SW 1271 (cell line): ENCODE measurements at regions not wholly inside any gene's neighbourhood (a gene's known extent, or its start where the extent isn't known, plus 50 kb on each side); places are given as distances from the start of the nearest gene placed in this dataset.

Source experiments
- DNase-seq, 2 experiments: peaks; one replicate each; lab custom pipeline; 2025; lab: John Stamatoyannopoulos, UW

- DNase-seq, result no peak
Measured at GRCh38 chr12:65517656-65518210, 239.2 kb downstream of the MSRB3 start.

- no peak for DNase-seq
Measured at GRCh38 chr12:65518771-65519170, 240.3 kb downstream of the MSRB3 start.

GRCh38 chr12:65520658-65521057 is 242.2 kb downstream of the MSRB3 start:
- no peak for DNase-seq

- no peak for DNase-seq
Measured at GRCh38 chr12:65522956-65523860, 244.7 kb downstream of the MSRB3 start.

- no peak for DNase-seq
Measured at GRCh38 chr12:65524666-65525065, 246.2 kb downstream of the MSRB3 start.

GRCh38 chr12:65525491-65526141 is 247.1 kb downstream of the MSRB3 start:
- no peak for DNase-seq

GRCh38 chr12:65526311-65526710 is 247.8 kb downstream of the MSRB3 start:
- no peak for DNase-seq

GRCh38 chr12:65528127-65528526 is 249.6 kb downstream of the MSRB3 start:
- DNase-seq, result no peak

- no peak for DNase-seq
Measured at GRCh38 chr12:65529106-65529505, 250.6 kb downstream of the MSRB3 start.

GRCh38 chr12:65529771-65530435 is 251.4 kb downstream of the MSRB3 start:
- DNase-seq, result no peak

GRCh38 chr12:65532162-65532561 is 253.7 kb downstream of the MSRB3 start:
- no peak for DNase-seq

GRCh38 chr12:65532764-65533163 is 254.3 kb downstream of the MSRB3 start:
- DNase-seq, result no peak

- no peak for DNase-seq
Measured at GRCh38 chr12:65533177-65533883, 254.8 kb downstream of the MSRB3 start.

- no peak for DNase-seq
Measured at GRCh38 chr12:65534238-65534841, 255.9 kb downstream of the MSRB3 start.

- DNase-seq, result no peak
Measured at GRCh38 chr12:65535946-65536345, 257.5 kb downstream of the MSRB3 start.

GRCh38 chr12:65536351-65536750 is 257.9 kb downstream of the MSRB3 start:
- DNase-seq, result no peak

- DNase-seq, result peak; percentile 71 to 90
Measured at GRCh38 chr12:65536876-65537681, 258.6 kb downstream of the MSRB3 start.

GRCh38 chr12:65537978-65538377 is 259.5 kb downstream of the MSRB3 start:
- no peak for DNase-seq

GRCh38 chr12:65539023-65539422 is 260.5 kb downstream of the MSRB3 start:
- no peak for DNase-seq

GRCh38 chr12:65540140-65540539 is 261.7 kb downstream of the MSRB3 start:
- DNase-seq, result peak in 1 of 2 experiments; percentile 24

GRCh38 chr12:65546528-65546927 is 268.0 kb downstream of the MSRB3 start:
- no peak for DNase-seq
